ENCODE measurements at regions not wholly inside any gene's neighbourhood (a gene's known extent, or its start where the extent isn't known, plus 50 kb on each side); places are given as distances from the start of the nearest gene placed in this dataset.

- H3K4me3 ChIP-seq (ENCODE audit: low read length): peak overlapping the region; percentile 23; the same call in 1 of the 2 replicates
- no peaks in the 10 kb centered on the region for H4K20me1 ChIP-seq (ENCODE audit: low read length)
- no peaks in the 10 kb centered on the region for H3K27me3 ChIP-seq (ENCODE audit: low read length)
- ChIA-PET CTCF (no interaction called here), POLR2A (ENCODE audit: unreplicated experiment) (interaction anchor here (0.6 kb wide), 1 partner anchor 19 kb away, joined by 3 read pairs; no protein-coding TSS in a partner anchor)
- no peaks in the 10 kb centered on the region for H3K79me2 ChIP-seq (ENCODE audit: low read length)
- no peaks in the 10 kb centered on the region for H3K9me3 ChIP-seq (ENCODE audit: low read length)
- DNase-seq: peak; percentile 43
- intact Hi-C loops (cut with micrococcal nuclease): no loop called here
- ATAC-seq: peak; percentile 54
- peak overlapping the region; percentile 64 for H3K4me2 ChIP-seq (ENCODE audit: low read length)
- BruUV-seq (replicated peaks): TSS peak; percentile 51
- H3K4me1 ChIP-seq (ENCODE audit: insufficient read depth, low read length): peaks cover 17% of the 10 kb centered on the region
- peak overlapping the region; percentile 50; the same call in 1 of the 2 replicates for H2AFZ ChIP-seq (ENCODE audit: low read length)
- H3K27ac ChIP-seq (ENCODE audit: low read length): peak overlapping the region; percentile 8
- no peaks in the 10 kb centered on the region for H3K36me3 ChIP-seq (ENCODE audit: low read depth, low read length)
- no peak for TF ChIP-seq CTCF (conservative IDR thresholded peaks at IDR 0.05; ENCODE audit: low read depth, low read length)
- TF ChIP-seq EZH2phosphoT487 (IDR thresholded peaks at IDR 0.05; ENCODE audit: borderline replicate concordance, low read length): no peak
- TF ChIP-seq EZH2 (IDR thresholded peaks at IDR 0.05; ENCODE audit: low read length, unreplicated experiment): no peak
- H3K9me2 ChIP-seq (replicated peaks; ENCODE audit: low read length): no peaks in the 10 kb centered on the region
- H3F3A ChIP-seq (ENCODE audit: low read length, unreplicated experiment): no peaks in the 10 kb centered on the region
- H3K9ac ChIP-seq (ENCODE audit: low read length): no peak overlapping the region
Observed at GRCh38 chr18:53946594-53946993, 277.9 kb downstream of the MBD2 start.

DNA sequence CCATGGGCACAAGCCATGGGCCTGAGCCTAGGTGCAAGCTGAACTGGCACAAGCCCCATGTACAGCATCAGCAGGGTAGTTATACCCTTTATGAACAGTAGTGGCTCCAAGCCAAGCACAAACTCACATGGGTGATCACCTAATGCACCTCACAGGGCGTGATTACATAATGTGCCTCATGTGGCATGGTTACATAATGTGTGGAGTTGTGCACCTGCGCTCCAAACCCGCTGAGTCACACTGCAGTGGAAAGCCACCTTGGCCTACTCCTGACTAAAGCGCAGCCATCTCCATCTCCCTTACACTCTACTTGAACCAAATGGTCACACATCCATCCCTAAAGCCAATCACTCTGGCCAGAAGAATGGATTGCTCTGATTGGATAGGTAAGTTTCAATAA, 279.7 kb downstream of the MBD2 start:
- Histone ChIP-seq H3K36me3 (ENCODE audit: low read depth, low read length) (no peaks in the 10 kb centered on the region), H2AFZ (ENCODE audit: low read length) (no peak overlapping the region), H3K4me2 (ENCODE audit: low read length) (no peak overlapping the region), H3K9ac (ENCODE audit: low read length) (no peak overlapping the region), H3K9me2 (replicated peaks; ENCODE audit: low read length) (no peaks in the 10 kb centered on the region), H3K27ac (ENCODE audit: low read length) (no peak overlapping the region), H3K4me1 (ENCODE audit: insufficient read depth, low read length) (peaks cover 17% of the 10 kb centered on the region), H4K20me1 (ENCODE audit: low read length) (no peaks in the 10 kb centered on the region), H3K79me2 (ENCODE audit: low read length) (no peaks in the 10 kb centered on the region), H3K9me3 (ENCODE audit: low read length) (no peaks in the 10 kb centered on the region), H3K27me3 (ENCODE audit: low read length) (no peaks in the 10 kb centered on the region), H3F3A (ENCODE audit: low read length, unreplicated experiment) (no peaks in the 10 kb centered on the region), H3K4me3 (ENCODE audit: low read length) (no peak overlapping the region)
- ChIA-PET POLR2A (ENCODE audit: unreplicated experiment) (no interaction called here), CTCF (no interaction called here)
- no peak for ATAC-seq
- intact Hi-C loops (cut with micrococcal nuclease): no loop called here
- TF ChIP-seq EZH2 (IDR thresholded peaks at IDR 0.05; ENCODE audit: low read length, unreplicated experiment): no peak
- no peak for TF ChIP-seq EZH2phosphoT487 (IDR thresholded peaks at IDR 0.05; ENCODE audit: borderline replicate concordance, low read length)
- no peak for TF ChIP-seq CTCF (conservative IDR thresholded peaks at IDR 0.05; ENCODE audit: low read depth, low read length)
- DNase-seq: no peak
- no TSS peak for BruUV-seq (replicated peaks)

DNA sequence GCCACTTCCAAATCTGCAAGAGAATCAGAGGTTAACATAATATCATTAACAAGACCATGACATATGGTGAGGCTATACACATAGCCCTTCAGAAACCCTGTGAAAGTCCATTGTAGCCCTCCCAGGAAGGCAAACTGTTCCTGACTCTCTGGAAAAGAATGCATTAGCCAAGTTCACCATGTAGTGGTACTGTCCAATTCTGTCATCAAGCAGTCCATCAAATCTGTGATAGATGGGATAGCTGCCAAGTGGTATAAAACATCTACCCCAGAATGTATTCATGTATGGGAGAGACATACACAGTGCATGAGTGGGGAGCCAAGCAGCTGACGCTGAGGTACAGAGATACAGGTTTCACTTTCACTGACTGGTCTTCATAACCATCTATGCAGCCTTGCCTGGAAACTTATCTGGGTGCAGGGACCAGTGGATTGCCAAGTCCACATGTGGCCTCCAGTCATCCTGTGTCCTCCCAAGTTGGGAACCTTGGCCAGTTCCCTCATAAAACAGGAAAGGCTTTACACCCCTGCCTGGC, 281.1 kb downstream of the MBD2 start:
- no peaks in the 10 kb centered on the region for H3K79me2 ChIP-seq (ENCODE audit: low read length)
- no peak overlapping the region for H3K4me3 ChIP-seq (ENCODE audit: low read length)
- ChIA-PET POLR2A (ENCODE audit: unreplicated experiment) (no interaction called here), CTCF (no interaction called here)
- intact Hi-C loops (cut with micrococcal nuclease): no loop called here
- no peaks in the 10 kb centered on the region for H3F3A ChIP-seq (ENCODE audit: low read length, unreplicated experiment)
- H3K9me2 ChIP-seq (replicated peaks; ENCODE audit: low read length): no peaks in the 10 kb centered on the region
- no peak for ATAC-seq
- H3K27me3 ChIP-seq (ENCODE audit: low read length): no peaks in the 10 kb centered on the region
- H3K9ac ChIP-seq (ENCODE audit: low read length): no peak overlapping the region
- no peak for DNase-seq
- H4K20me1 ChIP-seq (ENCODE audit: low read length): no peaks in the 10 kb centered on the region
- peaks cover 17% of the 10 kb centered on the region for H3K4me1 ChIP-seq (ENCODE audit: insufficient read depth, low read length)
- no peak for TF ChIP-seq CTCF (conservative IDR thresholded peaks at IDR 0.05; ENCODE audit: low read depth, low read length)
- TF ChIP-seq EZH2phosphoT487 (IDR thresholded peaks at IDR 0.05; ENCODE audit: borderline replicate concordance, low read length): no peak
- no peak for TF ChIP-seq EZH2 (IDR thresholded peaks at IDR 0.05; ENCODE audit: low read length, unreplicated experiment)
- H3K27ac ChIP-seq (ENCODE audit: low read length): no peak overlapping the region
- no TSS peak for BruUV-seq (replicated peaks)
- H3K36me3 ChIP-seq (ENCODE audit: low read depth, low read length): no peaks in the 10 kb centered on the region
- H3K4me2 ChIP-seq (ENCODE audit: low read length): no peak overlapping the region
- H3K9me3 ChIP-seq (ENCODE audit: low read length): no peaks in the 10 kb centered on the region
- no peak overlapping the region for H2AFZ ChIP-seq (ENCODE audit: low read length)

Data from PC-3 (cell line).